AG04450 (cell line): ENCODE measurements at regions not wholly inside any gene's neighbourhood (a gene's known extent, or its start where the extent isn't known, plus 50 kb on each side); places are given as distances from the start of the nearest gene placed in this dataset.

Experiments
- CTCF ChIA-PET: fragments of 300-600, 350-600 bp; formaldehyde crosslinking; extraction: SDS; loops from one replicate; lab custom pipeline; 2022; ENCODE audit warnings: antibody characterized with exemption, inconsistent platforms; lab: Charles Lee
- POLR2A ChIA-PET: fragments of 350-600 bp; formaldehyde crosslinking; extraction: SDS; loops from one replicate; lab custom pipeline; 2021; ENCODE audit warnings: antibody characterized with exemption, inconsistent platforms; lab: Yijun Ruan, JAX
- DNase-seq: peaks from one replicate; pipeline ENCODE4 v3.0.0-alpha.2; 2011; ENCODE audit warnings: low read depth, low spot score
- H3K27ac ChIP-seq: one replicate; pipeline ENCODE4 v1.5.1; 2012; ENCODE audit warnings: low read depth, low read length, control low read depth
- H3K27me3 ChIP-seq: one replicate; pipeline ENCODE4 v1.6.0; 2012; ENCODE audit warnings: low read length; ENCODE audit not compliant: control insufficient read depth, insufficient read depth
- H3K4me3 ChIP-seq: 2 replicates; pipeline ENCODE4 v1.5.1; 2011; ENCODE audit warnings: mild to moderate bottlenecking, low read depth, low read length, control low read depth
- H3K9me3 ChIP-seq: 2 replicates; pipeline ENCODE4 v1.5.1; 2012; ENCODE audit warnings: low read length; ENCODE audit not compliant: control insufficient read depth, insufficient read depth
- TF ChIP-seq, protein P1 (sequence below): IDR thresholded peaks from 2 replicates; pipeline ENCODE4 v1.5.1; 2011; ENCODE audit warnings: low read depth, low read length, control low read depth, inconsistent platforms

DNA sequence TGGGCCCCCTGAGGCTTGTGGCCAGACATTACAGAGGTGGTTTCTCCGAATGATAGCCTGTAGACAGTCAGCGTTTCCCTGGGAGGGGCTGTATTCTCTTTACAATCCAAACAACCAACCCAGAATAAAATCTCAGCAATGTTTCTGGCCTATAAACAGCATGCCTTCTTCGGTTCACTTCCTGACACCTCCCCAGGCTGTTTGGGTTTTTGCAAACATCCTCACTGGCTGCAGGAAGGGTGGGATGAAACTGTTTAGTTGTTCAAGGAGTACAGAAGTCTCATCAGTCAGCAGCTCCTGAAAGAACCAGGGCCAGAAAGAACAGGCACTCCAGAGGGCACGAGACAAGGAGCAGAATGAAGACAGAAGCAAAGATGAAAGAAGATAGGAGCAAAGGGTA lies 350.0 kb downstream of the QKI start:
- ChIA-PET POLR2A (no interaction called here), CTCF (no interaction called here)
- no peak overlapping the region for H3K27ac ChIP-seq
- no peaks in the 10 kb centered on the region for H3K27me3 ChIP-seq
- TF ChIP-seq, protein P1, sequence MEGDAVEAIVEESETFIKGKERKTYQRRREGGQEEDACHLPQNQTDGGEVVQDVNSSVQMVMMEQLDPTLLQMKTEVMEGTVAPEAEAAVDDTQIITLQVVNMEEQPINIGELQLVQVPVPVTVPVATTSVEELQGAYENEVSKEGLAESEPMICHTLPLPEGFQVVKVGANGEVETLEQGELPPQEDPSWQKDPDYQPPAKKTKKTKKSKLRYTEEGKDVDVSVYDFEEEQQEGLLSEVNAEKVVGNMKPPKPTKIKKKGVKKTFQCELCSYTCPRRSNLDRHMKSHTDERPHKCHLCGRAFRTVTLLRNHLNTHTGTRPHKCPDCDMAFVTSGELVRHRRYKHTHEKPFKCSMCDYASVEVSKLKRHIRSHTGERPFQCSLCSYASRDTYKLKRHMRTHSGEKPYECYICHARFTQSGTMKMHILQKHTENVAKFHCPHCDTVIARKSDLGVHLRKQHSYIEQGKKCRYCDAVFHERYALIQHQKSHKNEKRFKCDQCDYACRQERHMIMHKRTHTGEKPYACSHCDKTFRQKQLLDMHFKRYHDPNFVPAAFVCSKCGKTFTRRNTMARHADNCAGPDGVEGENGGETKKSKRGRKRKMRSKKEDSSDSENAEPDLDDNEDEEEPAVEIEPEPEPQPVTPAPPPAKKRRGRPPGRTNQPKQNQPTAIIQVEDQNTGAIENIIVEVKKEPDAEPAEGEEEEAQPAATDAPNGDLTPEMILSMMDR, result no peak
- H3K9me3 ChIP-seq, result no peaks in the 10 kb centered on the region
- no peak for DNase-seq
- H3K4me3 ChIP-seq, result no peak overlapping the region

DNA sequence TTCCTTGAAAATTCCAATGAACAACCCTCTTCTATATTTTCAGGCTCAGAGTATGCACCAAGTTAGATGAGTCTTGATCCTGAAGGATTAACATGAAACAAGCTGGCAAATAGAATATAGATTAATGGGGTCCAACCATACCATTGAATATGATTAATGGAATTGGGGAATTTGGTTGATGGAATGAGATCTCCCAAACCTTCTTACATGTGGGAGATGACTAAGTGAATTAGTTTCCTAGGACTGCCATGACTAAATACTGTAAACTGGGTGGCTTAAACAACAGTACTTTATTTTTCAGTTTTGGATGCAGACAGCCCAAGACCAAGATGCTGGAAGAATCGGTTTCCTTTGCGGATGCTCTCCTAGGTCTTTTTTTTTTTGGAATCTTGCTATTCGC lies 347.0 kb downstream of the QKI start:
- H3K27ac ChIP-seq, result no peak overlapping the region
- DNase-seq, result no peak
- H3K9me3 ChIP-seq, result no peaks in the 10 kb centered on the region
- POLR2A ChIA-PET, result no interaction called here
- H3K4me3 ChIP-seq, result no peak overlapping the region
- CTCF ChIA-PET, result interaction anchor here (1.0 kb wide), 1 partner anchor 195 kb away, joined by 3 read pairs; no protein-coding TSS in a partner anchor
- H3K27me3 ChIP-seq, result no peaks in the 10 kb centered on the region
- TF ChIP-seq, protein P1, result no peak

DNA sequence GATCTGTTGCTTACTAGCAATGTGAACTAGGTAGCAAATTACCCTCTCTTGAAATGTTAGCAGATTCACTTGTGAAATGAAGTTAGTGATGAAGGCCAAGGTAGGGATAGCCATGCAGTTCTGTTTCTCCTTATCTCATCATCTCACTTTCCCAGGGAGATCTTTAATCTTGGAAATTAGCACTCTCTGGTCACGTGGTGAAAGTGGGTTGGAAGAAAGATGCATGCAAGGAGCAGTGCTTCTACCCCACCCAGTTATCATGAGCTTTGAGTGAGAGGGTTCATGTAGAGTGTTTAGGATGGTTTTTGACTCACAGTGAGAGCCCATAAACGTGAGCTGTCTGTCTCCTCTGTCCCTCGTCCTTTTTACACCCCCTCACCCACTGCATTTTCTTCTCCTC lies 346.3 kb downstream of the QKI start:
- ChIA-PET POLR2A (no interaction called here), CTCF (interaction anchor here (1.0 kb wide), 1 partner anchor 196 kb away, joined by 3 read pairs; no protein-coding TSS in a partner anchor)
- H3K27ac ChIP-seq, result no peak overlapping the region
- TF ChIP-seq, protein P1, result no peak
- no peaks in the 10 kb centered on the region for H3K9me3 ChIP-seq
- DNase-seq, result no peak
- no peaks in the 10 kb centered on the region for H3K27me3 ChIP-seq
- H3K4me3 ChIP-seq, result no peak overlapping the region

DNA sequence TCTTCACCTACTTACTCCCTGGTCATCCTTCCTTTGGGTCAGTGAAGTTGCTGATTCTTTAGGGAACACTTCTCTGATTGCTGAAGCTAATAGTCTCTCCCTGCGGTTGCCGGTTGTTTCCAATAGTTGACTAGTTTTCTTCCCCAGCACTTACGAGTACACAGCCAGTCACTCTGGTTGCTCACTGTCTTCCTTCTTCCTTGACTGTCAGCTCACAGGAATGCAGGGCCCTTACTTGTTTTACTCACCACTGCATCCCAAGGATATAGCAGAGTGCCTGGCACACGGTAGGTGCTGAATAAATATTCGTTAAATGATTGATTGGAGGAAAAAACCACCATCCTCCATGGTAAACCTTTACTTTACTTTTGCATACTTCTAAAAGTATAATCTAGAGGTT lies 345.0 kb downstream of the QKI start:
- ChIA-PET POLR2A (no interaction called here), CTCF (no interaction called here)
- Histone ChIP-seq H3K9me3 (no peaks in the 10 kb centered on the region), H3K27me3 (no peaks in the 10 kb centered on the region), H3K27ac (no peak overlapping the region), H3K4me3 (no peak overlapping the region)
- no peak for DNase-seq
- TF ChIP-seq, protein P1, result no peak

DNA sequence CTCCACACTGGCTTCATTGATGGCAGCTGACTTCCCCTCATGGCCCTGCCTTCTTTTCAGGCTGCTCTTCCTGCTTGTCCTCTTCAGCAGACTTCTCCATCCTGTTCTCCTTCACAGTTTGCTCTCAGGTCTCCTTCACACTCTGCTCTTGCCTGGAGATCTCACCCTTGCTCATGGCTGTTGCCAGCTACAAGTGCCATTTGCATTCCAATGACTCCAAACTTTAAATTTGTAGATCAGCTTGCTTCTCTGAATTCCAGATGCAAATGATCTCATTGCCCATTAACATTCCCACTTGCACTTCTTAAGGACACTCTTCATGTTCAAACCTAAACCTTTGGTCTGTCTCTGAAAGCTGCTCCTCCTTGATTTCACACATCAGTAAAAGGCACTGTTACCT lies 343.0 kb downstream of the QKI start:
- Histone ChIP-seq H3K27ac (no peak overlapping the region), H3K9me3 (no peaks in the 10 kb centered on the region; the same call in 1 of the 2 replicates), H3K27me3 (no peaks in the 10 kb centered on the region), H3K4me3 (no peak overlapping the region)
- POLR2A ChIA-PET, result no interaction called here
- TF ChIP-seq, protein P1, result no peak
- DNase-seq, result no peak
- CTCF ChIA-PET, result interaction anchor here (0.6 kb wide), 1 partner anchor 399 kb away, joined by 3 read pairs; no protein-coding TSS in a partner anchor
